HepG2 (cell line): ENCODE measurements at regions not wholly inside any gene's neighbourhood (a gene's known extent, or its start where the extent isn't known, plus 50 kb on each side); places are given as distances from the start of the nearest gene placed in this dataset.

Experiments used
- BRF2 ChIP-seq: sonication (generic); formaldehyde crosslinking; IDR thresholded peaks from 2 replicates; pipeline ENCODE4 v1.8.1; 2022; ENCODE audit warnings: mild to moderate bottlenecking, missing genetic modification reagents
- CTCF ChIP-seq: sonication (generic); formaldehyde crosslinking; IDR thresholded peaks from 2 replicates; pipeline ENCODE4 v1.5.0; 2020; ENCODE audit warnings: mild to moderate bottlenecking, missing genetic modification reagents, moderate library complexity
- NCOR1 ChIP-seq: fragments of 200-600 bp; sonication (generic); IDR thresholded peaks from 2 replicates; pipeline ENCODE4 v1.7.0; 2017; ENCODE audit warnings: antibody characterized with exemption, low read length, borderline replicate concordance
- NFE2 ChIP-seq: sonication (generic); formaldehyde crosslinking; IDR thresholded peaks from 2 replicates; pipeline ENCODE4 v1.4.0; 2020; ENCODE audit warnings: missing genetic modification reagents
- SUZ12 ChIP-seq: fragments of 150-350 bp; IDR thresholded peaks from 2 replicates; pipeline ENCODE4 v1.6.1; 2014; ENCODE audit warnings: low read depth, low read length
- TEF ChIP-seq: sonication (generic); formaldehyde crosslinking; IDR thresholded peaks from 2 replicates; pipeline ENCODE4 v1.5.0; 2020; ENCODE audit warnings: missing genetic modification reagents
- ZNF44 ChIP-seq: sonication (generic); formaldehyde crosslinking; IDR thresholded peaks from 2 replicates; pipeline ENCODE4 v1.5.1; 2020; ENCODE audit warnings: mild to moderate bottlenecking, missing genetic modification reagents

GRCh38 chr7:67847092-67847787 is 850.6 kb downstream of the TYW1 start:
- TF ChIP-seq TEF (no peak), NFE2 (no peak), CTCF (CRISPR knock-in tag) (no peak), NCOR1 (no peak), SUZ12 (no peak), ZNF44 (CRISPR knock-in tag) (no peak), BRF2 (no peak)
